Endothelial cell of umbilical vein (primary cell): ENCODE measurements at regions not wholly inside any gene's neighbourhood (a gene's known extent, or its start where the extent isn't known, plus 50 kb on each side); places are given as distances from the start of the nearest gene placed in this dataset.

Experiments
- CTCF ChIP-seq, 2 donors: IDR thresholded peaks; 1 replicate in 1 of 2; 2 replicates in 1 of 2; pipeline ENCODE4 v1.5.1; 2011; ENCODE audit warnings: low read length in 2 of 2, mild to moderate bottlenecking in 2 of 2, moderate library complexity in 2 of 2, control low read depth in 1 of 2, inconsistent platforms in 1 of 2, low read depth in 1 of 2; ENCODE audit not compliant: insufficient read depth in 1 of 2; ENCODE audit errors: extremely low read depth in 1 of 2
- EZH2 ChIP-seq: IDR thresholded peaks from 2 replicates; pipeline ENCODE4 v1.6.1; 2012; ENCODE audit warnings: borderline replicate concordance, low read depth, mild to moderate bottlenecking, moderate library complexity, low read length, inconsistent platforms; ENCODE audit not compliant: severe bottlenecking
- MAX ChIP-seq: IDR thresholded peaks from 2 replicates; pipeline ENCODE4 v1.6.1; 2011; ENCODE audit not compliant: insufficient read depth, insufficient read length
- POLR2A ChIP-seq: IDR thresholded peaks from 2 replicates; pipeline ENCODE4 v1.6.1; 2012; ENCODE audit warnings: low read depth, mild to moderate bottlenecking, control low read depth, low read length
- POLR2AphosphoS5 ChIP-seq: IDR thresholded peaks from 2 replicates; pipeline ENCODE4 v1.6.1; 2012; ENCODE audit warnings: low read depth, mild to moderate bottlenecking, control low read depth, low read length, moderate library complexity; ENCODE audit not compliant: insufficient read depth

GRCh38 chr2:41194230-41194629 lies 742.3 kb upstream of the SLC8A1 start:
- TF ChIP-seq POLR2A (no peak), POLR2AphosphoS5 (peak; percentile 72), CTCF (IDR thresholded peaks at IDR 0.05; ENCODE audit: extremely low read depth in 1 of 2, insufficient read depth in 1 of 2, low read depth in 1 of 2, low read length in 2 of 2) (no peak), EZH2 (no peak), MAX (no peak)
